ENCODE measurements at regions not wholly inside any gene's neighbourhood (a gene's known extent, or its start where the extent isn't known, plus 50 kb on each side); places are given as distances from the start of the nearest gene placed in this dataset.

DNA sequence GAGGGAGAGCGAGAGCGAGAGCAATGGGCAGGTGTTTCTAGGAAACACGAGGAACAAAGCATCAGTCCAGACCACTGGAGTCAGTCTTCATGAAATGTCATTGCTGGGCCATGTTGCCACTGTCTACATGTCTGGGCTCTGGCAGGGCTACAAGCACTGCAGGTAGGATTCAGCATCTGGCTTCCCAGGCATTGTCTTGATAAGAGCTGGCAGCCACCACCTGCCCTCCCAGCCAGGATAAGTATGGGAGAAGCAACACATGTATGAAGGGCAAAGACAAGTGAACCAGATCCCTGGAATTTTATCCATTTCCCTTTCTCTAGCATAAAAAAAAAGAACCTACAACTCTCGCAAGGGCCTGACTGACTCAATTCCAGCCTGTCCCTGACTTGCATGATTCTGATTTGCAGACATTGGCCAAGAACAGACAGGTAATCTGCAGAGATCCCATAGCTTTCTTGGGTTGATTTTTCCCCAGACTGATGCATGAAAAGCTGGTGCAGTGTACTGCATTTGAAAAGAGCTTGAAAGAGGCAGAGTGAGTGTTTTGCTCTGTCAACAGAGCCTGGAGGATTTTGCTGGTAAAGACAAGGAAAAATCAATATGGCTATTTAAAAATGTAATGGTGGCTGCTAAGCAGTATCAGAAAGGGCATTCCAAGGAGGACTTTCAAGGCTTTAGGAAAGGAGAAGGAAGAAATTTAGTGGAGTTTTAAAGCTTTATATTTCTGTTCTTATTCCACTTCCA is 157.2 kb upstream of the MYRIP start:
- no peak for TF ChIP-seq ZNF138 (tag by site-specific recombination; IDR thresholded peaks at IDR 0.05; ENCODE audit: borderline replicate concordance)
- TF ChIP-seq CTCF (tag by site-specific recombination; IDR thresholded peaks at IDR 0.05), result no peak
- TF ChIP-seq ZFP69B (tag by site-specific recombination; IDR thresholded peaks at IDR 0.05), result no peak
- no peak for TF ChIP-seq ZNF354C (tag by site-specific recombination; IDR thresholded peaks at IDR 0.05; ENCODE audit: borderline replicate concordance, low read depth)
- no peak for TF ChIP-seq ZNF140 (tag by site-specific recombination; IDR thresholded peaks at IDR 0.05)
- TF ChIP-seq EGR2 (tag by site-specific recombination; IDR thresholded peaks at IDR 0.05; ENCODE audit: low read depth), result no peak
- TF ChIP-seq, protein P1, sequence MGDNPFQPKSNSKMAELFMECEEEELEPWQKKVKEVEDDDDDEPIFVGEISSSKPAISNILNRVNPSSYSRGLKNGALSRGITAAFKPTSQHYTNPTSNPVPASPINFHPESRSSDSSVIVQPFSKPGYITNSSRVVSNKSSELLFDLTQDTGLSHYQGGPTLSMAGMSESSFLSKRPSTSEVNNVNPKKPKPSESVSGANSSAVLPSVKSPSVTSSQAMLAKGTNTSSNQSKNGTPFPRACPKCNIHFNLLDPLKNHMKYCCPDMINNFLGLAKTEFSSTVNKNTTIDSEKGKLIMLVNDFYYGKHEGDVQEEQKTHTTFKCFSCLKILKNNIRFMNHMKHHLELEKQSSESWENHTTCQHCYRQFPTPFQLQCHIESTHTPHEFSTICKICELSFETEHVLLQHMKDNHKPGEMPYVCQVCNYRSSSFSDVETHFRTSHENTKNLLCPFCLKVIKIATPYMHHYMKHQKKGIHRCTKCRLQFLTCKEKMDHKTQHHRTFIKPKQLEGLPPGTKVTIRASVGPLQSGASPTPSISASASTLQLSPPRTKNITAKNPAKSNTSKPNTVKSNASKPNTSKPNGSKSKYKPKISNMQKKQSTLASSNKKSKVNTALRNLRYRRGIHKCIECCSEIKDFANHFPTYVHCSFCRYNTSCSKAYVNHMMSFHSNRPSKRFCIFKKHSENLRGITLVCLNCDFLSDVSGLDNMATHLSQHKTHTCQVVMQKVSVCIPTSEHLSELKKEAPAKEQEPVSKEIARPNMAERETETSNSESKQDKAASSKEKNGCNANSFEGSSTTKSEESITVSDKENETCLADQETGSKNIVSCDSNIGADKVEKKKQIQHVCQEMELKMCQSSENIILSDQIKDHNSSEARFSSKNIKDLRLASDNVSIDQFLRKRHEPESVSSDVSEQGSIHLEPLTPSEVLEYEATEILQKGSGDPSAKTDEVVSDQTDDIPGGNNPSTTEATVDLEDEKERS (tag by site-specific recombination; IDR thresholded peaks at IDR 0.05), result no peak
- no peak for TF ChIP-seq ZNF768 (tag by site-specific recombination; IDR thresholded peaks at IDR 0.05)
- no peak for TF ChIP-seq ZNF274 (IDR thresholded peaks at IDR 0.05; ENCODE audit: low read length)
- no peak for TF ChIP-seq ZNF274 (tag by site-specific recombination; IDR thresholded peaks at IDR 0.05; ENCODE audit: borderline replicate concordance)
- TF ChIP-seq, protein P2, sequence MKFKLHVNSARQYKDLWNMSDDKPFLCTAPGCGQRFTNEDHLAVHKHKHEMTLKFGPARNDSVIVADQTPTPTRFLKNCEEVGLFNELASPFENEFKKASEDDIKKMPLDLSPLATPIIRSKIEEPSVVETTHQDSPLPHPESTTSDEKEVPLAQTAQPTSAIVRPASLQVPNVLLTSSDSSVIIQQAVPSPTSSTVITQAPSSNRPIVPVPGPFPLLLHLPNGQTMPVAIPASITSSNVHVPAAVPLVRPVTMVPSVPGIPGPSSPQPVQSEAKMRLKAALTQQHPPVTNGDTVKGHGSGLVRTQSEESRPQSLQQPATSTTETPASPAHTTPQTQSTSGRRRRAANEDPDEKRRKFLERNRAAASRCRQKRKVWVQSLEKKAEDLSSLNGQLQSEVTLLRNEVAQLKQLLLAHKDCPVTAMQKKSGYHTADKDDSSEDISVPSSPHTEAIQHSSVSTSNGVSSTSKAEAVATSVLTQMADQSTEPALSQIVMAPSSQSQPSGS (tag by site-specific recombination; IDR thresholded peaks at IDR 0.05; ENCODE audit: low read depth), result no peak
- TF ChIP-seq ZNF202 (tag by site-specific recombination; IDR thresholded peaks at IDR 0.05; ENCODE audit: borderline replicate concordance), result no peak
- TF ChIP-seq, protein P3, sequence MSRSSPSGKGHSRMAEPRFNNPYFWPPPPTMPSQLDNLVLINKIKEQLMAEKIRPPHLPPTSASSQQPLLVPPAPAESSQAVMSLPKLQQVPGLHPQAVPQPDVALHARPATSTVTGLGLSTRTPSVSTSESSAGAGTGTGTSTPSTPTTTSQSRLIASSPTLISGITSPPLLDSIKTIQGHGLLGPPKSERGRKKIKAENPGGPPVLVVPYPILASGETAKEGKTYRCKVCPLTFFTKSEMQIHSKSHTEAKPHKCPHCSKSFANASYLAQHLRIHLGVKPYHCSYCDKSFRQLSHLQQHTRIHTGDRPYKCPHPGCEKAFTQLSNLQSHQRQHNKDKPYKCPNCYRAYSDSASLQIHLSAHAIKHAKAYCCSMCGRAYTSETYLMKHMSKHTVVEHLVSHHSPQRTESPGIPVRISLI (tag by site-specific recombination; IDR thresholded peaks at IDR 0.05), result no peak
